Neural cell (in vitro differentiated cells): ENCODE measurements at regions not wholly inside any gene's neighbourhood (a gene's known extent, or its start where the extent isn't known, plus 50 kb on each side); places are given as distances from the start of the nearest gene placed in this dataset.

ENCODE experiments used
- H2AFZ ChIP-seq: fragments of 200-600, 300-800 bp; sonication (generic), shearing (Covaris generic); 2 replicates; pipeline ENCODE4 v1.6.0; 2014; ENCODE audit warnings: low read depth, mild to moderate bottlenecking, antibody characterized with exemption, low read length, moderate library complexity
- H3F3A ChIP-seq: fragments of 200-600 bp; shearing (Covaris generic); 2 replicates; pipeline ENCODE4 v1.6.1; 2016; ENCODE audit warnings: mild to moderate bottlenecking, moderate library complexity, mixed read lengths, antibody characterized with exemption, low read length; ENCODE audit not compliant: insufficient read depth, poor library complexity, severe bottlenecking
- H3K27ac ChIP-seq: fragments of 200-600, 300-800 bp; sonication (generic), shearing (Covaris generic); 2 replicates; pipeline ENCODE4 v1.5.1; 2014; ENCODE audit warnings: mild to moderate bottlenecking, low read length, moderate library complexity
- H3K27me3 ChIP-seq: fragments of 300-800, 200-600 bp; sonication (generic), shearing (Covaris generic); 2 replicates; pipeline ENCODE4 v1.6.0; 2014; ENCODE audit warnings: mild to moderate bottlenecking, low read depth, low read length, moderate library complexity; ENCODE audit not compliant: insufficient read depth
- H3K36me3 ChIP-seq: fragments of 300-800, 200-600 bp; sonication (generic), shearing (Covaris generic); 2 replicates; pipeline ENCODE4 v1.5.1; 2014; ENCODE audit warnings: mild to moderate bottlenecking, antibody characterized with exemption, low read length, moderate library complexity; ENCODE audit not compliant: insufficient read depth
- H3K4me2 ChIP-seq: fragments of 300-800, 200-600 bp; sonication (generic), shearing (Covaris generic); 2 replicates; pipeline ENCODE4 v1.6.0; 2014; ENCODE audit warnings: mild to moderate bottlenecking, low read length
- H3K4me3 ChIP-seq: fragments of 300-800, 200-600 bp; sonication (generic), shearing (Covaris generic); 2 replicates; pipeline ENCODE4 v1.5.1; 2014; ENCODE audit warnings: mild to moderate bottlenecking, low read length, moderate library complexity
- H3K79me2 ChIP-seq: fragments of 200-600 bp; shearing (Covaris generic); replicated peaks from 2 replicates; pipeline ENCODE4 v1.6.0; 2014; ENCODE audit warnings: mild to moderate bottlenecking, low read length, moderate library complexity; ENCODE audit not compliant: insufficient read depth
- H3K9ac ChIP-seq: fragments of 300-800, 200-600 bp; sonication (generic), shearing (Covaris generic); 2 replicates; pipeline ENCODE4 v1.6.1; 2016; ENCODE audit warnings: mild to moderate bottlenecking, low read length, mixed read lengths
- H3K9me2 ChIP-seq: fragments of 200-600 bp; shearing (Covaris generic); 2 replicates; pipeline ENCODE4 v1.6.1; 2016; ENCODE audit warnings: mild to moderate bottlenecking, low read length, mixed read lengths; ENCODE audit not compliant: insufficient read depth
- H3K9me3 ChIP-seq: fragments of 200-600, 300-800 bp; sonication (generic), shearing (Covaris generic); 2 replicates; pipeline ENCODE4 v1.6.1; 2016; ENCODE audit warnings: mild to moderate bottlenecking, mixed run types, low read length, moderate library complexity, mixed read lengths
- H4K20me1 ChIP-seq: fragments of 200-600 bp; shearing (Covaris generic); 2 replicates; pipeline ENCODE4 v1.6.1; 2016; ENCODE audit warnings: mild to moderate bottlenecking, mixed run types; ENCODE audit not compliant: insufficient read depth
- CTCF ChIP-seq: fragments of 450-650 bp; IDR thresholded peaks from 2 replicates; pipeline ENCODE4 v1.5.1; 2014; ENCODE audit warnings: antibody characterized with exemption, mild to moderate bottlenecking, moderate library complexity; ENCODE audit not compliant: poor library complexity, severe bottlenecking
- EP300 ChIP-seq: fragments of 450-650 bp; conservative IDR thresholded peaks from 2 replicates; pipeline ENCODE4 v1.6.1; 2014; ENCODE audit warnings: antibody characterized with exemption, mild to moderate bottlenecking, moderate library complexity; ENCODE audit not compliant: poor library complexity, severe bottlenecking
- EZH2 ChIP-seq: fragments of 200-600, 300-800 bp; shearing (Covaris generic), sonication (generic); IDR thresholded peaks from 2 replicates; pipeline ENCODE4 v1.6.1; 2014; ENCODE audit warnings: antibody characterized with exemption, low read length, borderline replicate concordance, mild to moderate bottlenecking; ENCODE audit not compliant: insufficient read depth, poor library complexity, severe bottlenecking
- MXI1 ChIP-seq: fragments of 450-650 bp; conservative IDR thresholded peaks from 2 replicates; pipeline ENCODE4 v1.6.1; 2014; ENCODE audit warnings: antibody characterized with exemption, mild to moderate bottlenecking; ENCODE audit not compliant: poor library complexity, severe bottlenecking
- POLR2AphosphoS5 ChIP-seq: IDR thresholded peaks from 2 replicates; pipeline ENCODE4 v1.6.1; 2012
- RAD21 ChIP-seq: fragments of 450-650 bp; conservative IDR thresholded peaks from 2 replicates; pipeline ENCODE4 v1.6.1; 2014; ENCODE audit warnings: antibody characterized with exemption, mild to moderate bottlenecking, moderate library complexity
- REST ChIP-seq: IDR thresholded peaks from 2 replicates; pipeline ENCODE4 v1.6.1; 2012; ENCODE audit warnings: borderline replicate concordance
- SMC3 ChIP-seq: fragments of 450-650 bp; conservative IDR thresholded peaks from 2 replicates; pipeline ENCODE4 v1.6.1; 2014; ENCODE audit warnings: antibody characterized with exemption, mild to moderate bottlenecking, moderate library complexity; ENCODE audit not compliant: poor library complexity
- TAF1 ChIP-seq: IDR thresholded peaks from 2 replicates; pipeline ENCODE4 v1.6.1; 2012; ENCODE audit warnings: low read depth

GRCh38 chr15:31752905-31753304 is 277.4 kb upstream of the CHRNA7 start:
- H3K4me3 ChIP-seq = no peak overlapping the region
- H3K9me3 ChIP-seq = no peaks in the 10 kb centered on the region
- no peak overlapping the region for H3K27ac ChIP-seq
- no peaks in the 10 kb centered on the region for H3K79me2 ChIP-seq
- H3K36me3 ChIP-seq = no peaks in the 10 kb centered on the region
- TF ChIP-seq CTCF (no peak), EP300 (no peak), SMC3 (no peak), TAF1 (no peak), POLR2AphosphoS5 (no peak), REST (no peak), RAD21 (no peak), EZH2 (no peak), MXI1 (no peak)
- H3K27me3 ChIP-seq = no peaks in the 10 kb centered on the region
- H2AFZ ChIP-seq = no peak overlapping the region
- H3K9ac ChIP-seq = no peak overlapping the region
- H3K9me2 ChIP-seq = no peaks in the 10 kb centered on the region
- no peak overlapping the region for H3K4me2 ChIP-seq
- H4K20me1 ChIP-seq = no peaks in the 10 kb centered on the region
- H3F3A ChIP-seq = no peaks in the 10 kb centered on the region

DNA sequence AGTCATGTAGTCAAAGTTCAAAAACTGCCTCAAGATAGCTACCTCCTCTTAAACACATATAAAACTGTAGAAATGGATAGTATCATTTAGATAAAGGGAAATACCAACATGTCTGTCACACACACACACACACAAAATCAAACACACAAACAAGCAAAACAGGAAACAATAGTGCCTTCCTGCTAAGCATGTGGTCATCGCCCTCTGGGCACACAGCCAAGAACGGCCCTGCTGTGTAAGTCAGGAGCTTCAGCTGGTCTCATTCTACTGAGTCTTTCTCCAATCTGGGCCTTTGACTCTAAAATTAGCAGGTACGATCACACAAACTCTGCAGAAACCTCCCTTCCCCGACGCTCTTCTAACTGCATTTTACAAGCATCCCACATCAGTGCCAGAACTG is 272.2 kb upstream of the CHRNA7 start:
- Histone ChIP-seq H3K27me3 (no peaks in the 10 kb centered on the region), H3K9ac (no peak overlapping the region), H2AFZ (no peak overlapping the region), H3K27ac (no peak overlapping the region), H3K9me2 (no peaks in the 10 kb centered on the region), H3K36me3 (no peaks in the 10 kb centered on the region), H4K20me1 (no peaks in the 10 kb centered on the region), H3K4me3 (no peak overlapping the region), H3K4me2 (no peak overlapping the region), H3F3A (no peaks in the 10 kb centered on the region), H3K9me3 (no peaks in the 10 kb centered on the region), H3K79me2 (no peaks in the 10 kb centered on the region)
- TF ChIP-seq MXI1 (no peak), TAF1 (no peak)

DNA sequence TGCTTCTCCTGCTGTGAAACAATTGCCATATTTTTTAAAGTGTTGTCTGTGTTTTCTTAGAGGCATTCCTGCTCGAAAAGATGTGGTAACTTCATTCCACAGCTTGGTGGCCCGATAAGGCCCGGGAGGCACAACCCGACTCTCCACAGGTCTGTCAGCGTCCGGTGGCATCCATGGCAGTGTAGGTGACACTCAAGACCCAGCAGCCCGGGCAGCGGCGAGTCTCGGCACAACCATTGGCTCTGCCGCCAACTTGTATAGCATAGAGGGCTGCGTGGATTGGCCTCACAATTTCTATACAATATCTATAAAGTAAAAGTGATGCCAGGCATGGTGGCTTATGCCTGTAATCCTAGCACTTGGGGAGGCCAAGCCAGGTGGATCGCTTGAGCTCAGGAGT is 262.3 kb upstream of the CHRNA7 start:
- H3K36me3 ChIP-seq = no peaks in the 10 kb centered on the region
- no peaks in the 10 kb centered on the region for H3K9me2 ChIP-seq
- no peaks in the 10 kb centered on the region for H3K9me3 ChIP-seq
- H3K27ac ChIP-seq = no peak overlapping the region
- no peak overlapping the region for H3K9ac ChIP-seq
- no peaks in the 10 kb centered on the region for H3F3A ChIP-seq
- H3K27me3 ChIP-seq = no peaks in the 10 kb centered on the region
- no peak overlapping the region for H3K4me3 ChIP-seq
- no peaks in the 10 kb centered on the region for H3K79me2 ChIP-seq
- H2AFZ ChIP-seq = no peak overlapping the region
- TF ChIP-seq CTCF (no peak), EP300 (no peak), REST (no peak), POLR2AphosphoS5 (no peak), SMC3 (no peak), RAD21 (no peak), MXI1 (no peak), TAF1 (no peak), EZH2 (no peak)
- no peak overlapping the region for H3K4me2 ChIP-seq
- no peaks in the 10 kb centered on the region for H4K20me1 ChIP-seq
